GM21447 (cell line): ENCODE measurements at regions not wholly inside any gene's neighbourhood (a gene's known extent, or its start where the extent isn't known, plus 50 kb on each side); places are given as distances from the start of the nearest gene placed in this dataset.

ENCODE experiments used
- ATAC-seq: cut with Tn5 transposase; IDR thresholded peaks from one replicate; pipeline ENCODE4 v1.9.1; 2021; ENCODE audit not compliant: unreplicated experiment

DNA sequence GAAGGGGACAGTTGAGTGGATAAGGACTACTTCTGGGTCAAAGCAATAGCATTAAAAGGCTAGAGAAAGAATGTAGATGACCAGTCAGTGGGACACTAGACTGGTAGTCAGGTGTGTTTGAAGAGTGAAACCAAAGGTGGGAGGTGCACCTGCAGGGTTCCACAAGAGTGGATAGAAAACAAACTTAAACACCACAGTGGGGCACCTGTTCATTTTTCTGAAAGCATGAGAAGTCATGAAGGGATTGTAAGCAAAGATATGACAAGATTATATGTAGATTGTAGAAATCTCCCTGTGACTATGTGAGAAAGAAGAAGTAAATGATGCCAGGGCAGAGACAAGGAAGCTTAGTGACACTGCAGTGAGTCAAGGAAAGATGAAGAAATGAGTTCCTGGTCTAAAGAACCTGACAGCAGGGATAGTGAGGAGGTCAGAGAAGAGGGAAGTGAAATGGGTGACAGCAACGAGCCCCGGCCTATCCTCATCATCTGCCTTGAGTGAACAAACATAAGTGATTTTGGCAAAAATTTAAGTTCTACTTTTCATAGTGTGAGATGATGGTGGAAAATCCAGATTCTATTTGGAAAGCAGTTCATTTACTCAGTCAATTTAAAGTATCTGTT, 296.9 kb downstream of the TLE4 start:
- ATAC-seq: peak; percentile 56

DNA sequence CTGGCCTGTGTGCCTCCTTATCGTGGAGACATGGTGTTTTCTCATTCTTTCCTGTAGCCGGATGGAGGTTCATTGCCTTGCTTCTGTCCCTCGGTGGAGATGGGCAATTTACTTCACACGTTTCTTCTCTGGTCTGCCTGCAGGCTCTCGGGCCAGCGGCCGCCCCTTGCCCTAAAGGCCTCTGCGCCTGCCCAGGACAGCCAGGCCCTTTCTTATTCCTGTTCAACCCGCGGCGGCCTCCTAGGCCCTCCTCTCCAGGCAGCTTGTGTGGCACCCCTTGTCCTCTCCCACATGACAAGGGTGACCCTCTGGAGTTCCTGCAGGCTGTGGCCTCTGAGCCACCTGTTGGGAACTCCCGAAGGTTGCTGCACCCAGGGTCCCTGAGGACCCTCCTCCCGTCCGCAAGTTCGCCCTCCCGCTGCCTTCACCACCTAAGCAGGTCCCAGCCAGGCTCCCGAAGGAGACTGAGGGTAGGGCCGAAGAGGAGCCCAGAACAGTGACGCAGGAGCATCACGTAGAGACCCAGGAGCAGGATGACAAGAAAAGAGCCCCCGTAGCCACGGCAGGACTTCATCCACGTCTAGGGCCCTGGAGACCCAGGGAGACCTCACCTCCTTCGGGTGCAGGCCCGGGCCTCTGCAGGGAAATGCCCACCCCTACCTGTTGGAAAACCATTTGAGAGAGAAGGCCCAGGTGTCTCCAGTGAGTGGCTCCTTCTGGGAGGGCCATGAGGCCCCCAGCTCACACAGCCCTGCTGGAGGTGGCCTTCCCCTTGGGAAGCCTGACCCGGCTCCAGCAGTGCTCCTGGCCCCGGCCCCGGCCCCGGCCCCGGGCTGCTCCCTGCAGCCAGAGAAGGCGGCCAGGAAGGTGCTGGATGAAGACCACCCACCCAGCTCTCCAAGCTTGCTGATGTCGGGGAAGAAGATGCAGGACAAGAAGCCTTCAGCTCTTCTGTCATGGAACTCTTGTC, 291.4 kb downstream of the TLE4 start:
- ATAC-seq: no peak

DNA sequence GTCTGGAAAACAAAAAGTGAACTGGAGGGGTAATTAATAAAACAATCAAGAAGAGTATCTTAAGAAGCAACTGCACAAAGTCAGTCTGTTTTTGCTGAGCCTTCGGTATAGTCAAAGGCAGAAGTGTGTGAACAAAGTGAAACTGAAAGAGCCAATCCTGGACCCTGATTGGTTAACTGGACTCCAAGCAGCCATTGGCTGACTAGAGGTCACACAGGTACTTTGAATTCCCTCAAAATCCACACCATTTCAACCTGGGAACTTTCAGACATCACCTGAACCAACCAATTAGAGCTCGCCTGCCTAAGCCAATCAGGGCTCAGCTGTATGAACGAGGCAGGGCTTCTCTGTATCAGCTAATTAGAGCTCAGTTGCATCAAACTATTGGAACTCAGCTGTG, 286.7 kb downstream of the TLE4 start:
- no peak for ATAC-seq

- no peak for ATAC-seq
Observed at GRCh38 chr9:79857188-79857587, 285.4 kb downstream of the TLE4 start.

- no peak for ATAC-seq
Observed at GRCh38 chr9:79847074-79847473, 275.3 kb downstream of the TLE4 start.

- ATAC-seq: no peak
Observed at GRCh38 chr9:79829566-79830302, 258.0 kb downstream of the TLE4 start.

DNA sequence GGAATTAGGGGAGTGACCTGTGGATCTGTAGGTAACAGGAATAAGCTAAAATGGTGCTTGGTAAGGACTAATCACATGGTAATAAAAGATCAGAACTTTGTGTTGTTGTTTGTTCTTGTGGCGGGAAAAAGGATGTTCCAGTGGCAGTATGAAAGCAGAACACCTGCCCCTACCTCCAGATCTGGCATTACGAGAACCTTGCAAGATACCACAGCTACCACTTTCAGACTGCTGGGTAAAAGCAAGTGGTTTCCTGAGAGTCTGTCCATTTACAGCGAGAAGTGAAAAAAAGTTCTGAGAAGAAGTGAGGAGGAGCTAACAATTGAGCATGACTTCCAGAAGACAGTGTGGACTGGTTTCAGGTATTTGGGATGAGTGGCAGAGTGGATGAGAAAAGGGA, 252.5 kb downstream of the TLE4 start:
- peak; percentile 99 for ATAC-seq

DNA sequence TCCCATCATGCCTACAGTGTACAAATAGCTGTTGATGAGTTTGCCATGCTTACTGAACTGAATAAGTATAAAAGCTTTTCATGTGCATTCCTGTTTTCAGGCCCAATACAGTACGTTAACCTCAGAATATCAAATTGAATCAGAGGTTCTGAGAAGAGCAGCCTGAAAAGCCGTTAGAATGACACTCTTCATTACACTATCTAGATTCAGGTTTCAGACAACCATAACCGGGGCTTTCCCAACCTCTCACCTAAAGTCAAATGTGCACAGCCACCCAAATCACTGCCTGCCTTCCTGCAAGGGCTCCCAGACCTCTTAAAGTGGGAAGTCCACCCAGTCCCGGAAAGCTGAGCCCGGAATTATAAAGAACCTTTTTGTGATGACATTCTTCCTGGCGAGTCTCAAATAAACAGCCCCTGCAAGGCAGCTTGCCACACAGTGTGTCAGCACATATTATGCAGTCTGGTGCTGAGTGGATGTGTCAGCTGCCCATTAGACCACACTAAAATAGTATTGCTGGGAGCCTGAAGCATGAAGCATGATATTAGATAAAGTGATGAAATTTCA, 245.8 kb downstream of the TLE4 start:
- ATAC-seq: peak; percentile 86

DNA sequence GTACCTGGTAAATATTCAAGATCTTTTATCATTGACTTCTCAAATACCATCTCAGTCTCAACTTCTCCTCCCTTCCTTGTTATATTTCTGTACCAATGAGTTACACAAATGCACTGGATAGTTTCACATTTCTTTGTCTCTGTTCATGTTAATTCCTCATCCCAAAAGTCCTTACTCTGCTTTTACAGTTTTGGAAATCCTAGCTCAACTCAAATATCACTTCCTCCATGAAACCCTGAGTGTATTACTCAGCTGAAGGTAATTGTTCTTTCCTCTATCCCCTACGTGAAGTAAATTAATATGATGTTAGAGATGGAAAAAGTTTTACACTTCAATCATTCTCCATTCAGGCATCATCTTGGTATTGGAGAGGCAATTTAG, 241.5 kb downstream of the TLE4 start:
- no peak for ATAC-seq

DNA sequence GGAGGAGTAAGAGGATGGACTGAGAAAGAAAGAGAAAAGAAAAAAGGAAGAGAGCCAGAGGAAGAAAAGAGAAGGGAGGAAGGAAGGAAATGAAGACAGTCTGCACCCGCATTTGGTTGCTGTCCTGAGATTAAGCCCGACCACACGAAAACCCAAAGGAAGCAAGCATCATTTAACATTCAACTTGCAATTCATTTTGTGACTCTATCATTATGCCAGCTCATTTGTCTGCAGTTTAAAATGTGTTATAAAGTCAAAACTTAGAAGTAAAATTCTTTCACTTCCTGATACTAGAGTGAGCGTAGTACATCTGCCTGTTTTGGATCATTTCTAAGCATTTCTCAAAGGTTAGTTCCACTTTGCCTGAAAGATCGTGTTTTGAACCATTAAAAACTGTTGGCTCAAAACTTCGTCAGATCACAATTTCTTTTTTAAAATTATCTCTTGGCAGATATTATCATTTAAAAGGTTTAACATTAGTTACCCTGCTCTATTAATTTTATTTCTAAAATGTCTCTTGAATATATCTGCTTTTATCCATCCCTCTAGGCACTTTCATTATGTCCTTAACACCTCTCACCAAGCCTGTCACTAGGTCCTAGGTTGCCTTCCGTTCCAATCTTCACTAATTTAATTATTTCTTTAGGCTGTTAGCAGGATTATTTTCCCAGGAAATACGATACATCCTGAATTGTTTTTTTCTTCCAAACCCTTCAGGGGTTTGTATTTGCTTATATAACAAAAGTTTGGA, 240.9 kb downstream of the TLE4 start:
- peak; percentile 86 for ATAC-seq

GRCh38 chr9:79812099-79812498, 240.3 kb downstream of the TLE4 start:
- ATAC-seq: peak; percentile 13

- ATAC-seq: no peak
Observed at GRCh38 chr9:79809931-79810330, 238.2 kb downstream of the TLE4 start.

- no peak for ATAC-seq
Observed at GRCh38 chr9:79809316-79809876, 237.6 kb downstream of the TLE4 start.

- no peak for ATAC-seq
Observed at GRCh38 chr9:79807971-79808370, 236.2 kb downstream of the TLE4 start.

DNA sequence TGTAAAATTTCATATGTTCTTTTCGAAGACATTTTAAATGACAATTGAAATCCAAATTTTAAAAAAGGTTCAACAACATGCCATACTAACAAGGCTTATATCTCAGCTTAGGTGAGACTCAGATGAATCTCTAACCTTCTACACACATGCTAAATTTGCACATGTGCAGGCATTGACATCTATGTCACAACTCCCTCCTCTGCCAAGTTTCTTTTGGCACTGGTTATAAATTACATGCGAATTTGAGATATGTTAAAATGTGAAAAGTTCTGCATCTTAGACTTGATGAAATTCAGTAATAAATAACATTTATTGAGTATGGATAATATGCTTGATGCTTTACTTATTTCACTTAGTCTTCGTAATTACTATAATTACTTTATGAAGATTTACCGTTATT, 234.3 kb downstream of the TLE4 start:
- no peak for ATAC-seq

DNA sequence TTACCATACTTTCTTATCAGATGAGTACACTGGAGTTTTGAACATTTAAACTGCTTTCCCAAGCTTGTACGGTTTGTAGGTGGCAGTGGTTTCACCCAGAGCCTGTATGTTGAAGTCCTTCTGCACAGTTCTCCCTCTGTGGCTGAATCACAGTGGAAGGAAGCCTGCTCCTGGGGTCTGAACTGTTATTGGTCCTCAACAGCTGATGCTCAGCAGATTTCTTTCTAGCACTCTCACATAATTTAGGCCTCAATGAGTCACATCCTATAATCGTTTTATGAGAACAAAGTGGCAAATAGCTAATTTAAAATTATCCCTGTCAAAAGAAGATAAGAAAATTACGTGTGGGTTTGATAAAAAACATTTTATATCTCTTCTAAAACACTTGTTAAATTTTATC, 229.7 kb downstream of the TLE4 start:
- no peak for ATAC-seq

GRCh38 chr9:79800578-79800977, 228.8 kb downstream of the TLE4 start:
- no peak for ATAC-seq

GRCh38 chr9:79799691-79800335, 228.0 kb downstream of the TLE4 start:
- no peak for ATAC-seq

DNA sequence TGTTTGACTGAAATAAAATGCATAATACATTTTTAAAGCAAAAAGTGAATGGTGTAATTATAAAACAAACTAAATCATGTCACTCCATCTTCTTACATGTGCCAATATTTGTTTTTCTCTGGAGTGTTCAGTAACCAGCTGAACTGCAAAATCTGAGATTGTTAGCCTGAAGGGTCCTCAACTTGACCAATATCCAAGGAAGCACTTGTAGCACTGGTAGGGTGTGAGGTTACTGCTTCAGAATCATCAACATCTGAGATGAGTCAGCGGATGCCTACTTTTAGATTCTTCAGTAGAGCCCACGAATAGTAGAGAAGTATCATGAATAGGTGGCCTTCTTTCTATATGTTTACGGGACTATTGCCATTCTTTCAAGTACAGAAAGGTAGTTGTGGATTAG, 226.7 kb downstream of the TLE4 start:
- no peak for ATAC-seq

GRCh38 chr9:79796411-79796810, 224.6 kb downstream of the TLE4 start:
- ATAC-seq: no peak
